GDM1 (cell line): ENCODE measurements at regions not wholly inside any gene's neighbourhood (a gene's known extent, or its start where the extent isn't known, plus 50 kb on each side); places are given as distances from the start of the nearest gene placed in this dataset.

Experiments
- DNase-seq: peaks from one replicate; lab custom pipeline; 2025; lab: John Stamatoyannopoulos, UW

GRCh38 chr2:181305301-181306123, 151.7 kb upstream of the ITGA4 start:
- DNase-seq, result peak; percentile 88

- peak; percentile 5 for DNase-seq
Observed at GRCh38 chr2:181306785-181307184, 150.4 kb upstream of the ITGA4 start.

GRCh38 chr2:181307203-181307991, 149.8 kb upstream of the ITGA4 start:
- DNase-seq, result no peak

- no peak for DNase-seq
Observed at GRCh38 chr2:181308766-181309515, 148.2 kb upstream of the ITGA4 start.

GRCh38 chr2:181309586-181309985, 147.6 kb upstream of the ITGA4 start:
- peak; percentile 3 for DNase-seq

GRCh38 chr2:181310967-181311366, 146.2 kb upstream of the ITGA4 start:
- no peak for DNase-seq

GRCh38 chr2:181311837-181312236, 145.3 kb upstream of the ITGA4 start:
- no peak for DNase-seq

GRCh38 chr2:181312515-181312927, 144.7 kb upstream of the ITGA4 start:
- DNase-seq, result no peak

GRCh38 chr2:181313845-181314244, 143.3 kb upstream of the ITGA4 start:
- DNase-seq, result no peak

GRCh38 chr2:181314551-181314950, 142.6 kb upstream of the ITGA4 start:
- no peak for DNase-seq

GRCh38 chr2:181317511-181317910, 139.7 kb upstream of the ITGA4 start:
- DNase-seq, result no peak

GRCh38 chr2:181318504-181319280, 138.5 kb upstream of the ITGA4 start:
- no peak for DNase-seq

- no peak for DNase-seq
Observed at GRCh38 chr2:181319286-181319685, 137.9 kb upstream of the ITGA4 start.

GRCh38 chr2:181320638-181321037, 136.5 kb upstream of the ITGA4 start:
- DNase-seq, result no peak

GRCh38 chr2:181324912-181325311, 132.3 kb upstream of the ITGA4 start:
- no peak for DNase-seq

- no peak for DNase-seq
Observed at GRCh38 chr2:181326661-181327060, 130.5 kb upstream of the ITGA4 start.

GRCh38 chr2:181330286-181330685, 126.9 kb upstream of the ITGA4 start:
- no peak for DNase-seq

- no peak for DNase-seq
Observed at GRCh38 chr2:181332044-181332605, 125.1 kb upstream of the ITGA4 start.

GRCh38 chr2:181334158-181334826, 122.9 kb upstream of the ITGA4 start:
- DNase-seq, result no peak

- DNase-seq, result no peak
Observed at GRCh38 chr2:181340891-181341290, 116.3 kb upstream of the ITGA4 start.
